GM18873 (cell line): ENCODE measurements at regions not wholly inside any gene's neighbourhood (a gene's known extent, or its start where the extent isn't known, plus 50 kb on each side); places are given as distances from the start of the nearest gene placed in this dataset.
"Not testable (repeated sequence)": the region's sequence is repeated elsewhere in the genome, so short reads cannot be mapped to it uniquely, and the experiment has no call there.

Experiments
- ATAC-seq: cut with Tn5 transposase; IDR thresholded peaks from one replicate; pipeline ENCODE4 v1.9.1; 2021; ENCODE audit warnings: mild to moderate bottlenecking, moderate library complexity, moderate number of reproducible peaks; ENCODE audit not compliant: unreplicated experiment, low FRiP score

DNA sequence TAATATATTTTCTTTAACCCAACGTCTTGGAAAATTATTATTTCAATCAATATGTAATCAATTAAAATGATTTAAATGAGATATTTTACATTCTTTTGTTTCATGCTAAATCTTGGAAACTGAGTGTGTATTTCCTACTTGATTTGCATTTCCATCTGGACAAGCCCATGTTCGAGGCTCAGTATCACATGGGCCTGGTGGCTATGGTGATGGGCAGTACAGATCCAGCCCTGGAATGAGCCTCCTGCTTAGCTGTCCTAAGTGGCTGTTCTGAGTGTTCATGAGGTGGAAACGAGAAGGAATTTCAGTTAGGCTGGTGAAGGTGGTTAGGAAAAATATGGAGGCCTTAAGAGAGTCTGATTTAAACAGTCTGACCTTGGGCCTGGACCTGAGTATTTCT is 73.0 kb upstream of the ATXN1 start:
- ATAC-seq = no peak

DNA sequence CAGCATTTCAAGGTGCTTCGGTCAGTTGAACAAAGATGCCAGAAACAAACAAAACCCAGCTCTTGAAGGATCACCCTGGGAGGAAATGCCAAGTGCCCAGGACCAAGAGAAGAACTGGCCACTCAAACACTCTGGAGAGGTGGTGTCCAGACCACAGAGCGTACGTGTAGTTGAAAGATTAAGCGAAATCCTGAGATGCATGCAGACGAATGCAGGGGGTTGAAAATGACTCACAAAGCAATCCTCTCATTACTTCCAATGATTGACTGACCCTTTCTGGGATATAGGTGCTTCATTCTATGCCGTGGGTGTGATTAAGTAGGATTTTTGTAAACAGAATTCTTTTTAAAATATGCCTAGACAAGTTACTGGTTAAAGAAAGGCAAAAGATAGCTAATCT is 71.5 kb upstream of the ATXN1 start:
- no peak for ATAC-seq

DNA sequence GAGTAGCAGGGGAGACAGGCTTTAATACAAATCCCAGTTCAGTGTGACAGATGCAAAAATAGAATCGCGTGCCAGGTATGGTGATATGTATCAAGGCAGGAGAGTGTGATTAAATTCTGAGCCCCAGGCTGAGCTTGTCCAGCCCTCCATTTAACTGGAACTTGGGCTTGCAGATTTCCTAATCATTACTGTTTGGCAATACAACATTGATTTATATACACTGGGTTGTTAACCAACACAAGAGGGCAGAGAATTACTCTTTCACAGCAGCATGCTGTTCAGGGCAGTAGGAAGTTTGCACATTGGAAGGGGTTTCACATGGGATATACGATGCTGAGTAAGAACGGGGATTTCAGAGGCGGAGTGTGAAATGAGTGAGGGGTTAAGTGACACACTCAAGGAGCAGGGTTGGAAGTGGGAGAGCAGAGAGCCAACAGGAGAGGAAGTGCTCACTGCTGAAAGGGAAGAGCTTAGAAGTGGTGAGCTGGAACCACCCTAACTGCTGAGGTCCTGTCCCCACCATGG is 70.8 kb upstream of the ATXN1 start:
- no peak for ATAC-seq

DNA sequence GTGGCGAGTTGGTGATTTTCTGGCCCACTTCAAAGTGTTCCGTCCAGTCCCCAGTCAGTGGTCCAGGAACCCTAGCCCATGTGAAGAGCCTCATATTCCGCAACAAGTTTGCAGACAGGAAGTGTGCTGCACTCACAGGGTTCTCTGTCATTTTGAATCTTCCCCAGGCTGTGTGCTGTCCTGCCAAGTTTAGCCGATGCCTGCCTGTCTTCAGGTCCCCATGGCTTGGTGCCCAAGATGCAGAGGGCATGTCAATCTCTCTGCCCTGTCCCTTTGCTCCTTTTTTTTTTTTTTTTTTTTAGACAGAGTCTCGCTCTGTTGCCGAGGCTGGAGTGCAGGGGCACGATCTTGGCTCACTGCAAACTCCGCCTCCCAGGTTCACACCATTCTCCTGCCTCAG is 69.9 kb upstream of the ATXN1 start:
- ATAC-seq = no peak

DNA sequence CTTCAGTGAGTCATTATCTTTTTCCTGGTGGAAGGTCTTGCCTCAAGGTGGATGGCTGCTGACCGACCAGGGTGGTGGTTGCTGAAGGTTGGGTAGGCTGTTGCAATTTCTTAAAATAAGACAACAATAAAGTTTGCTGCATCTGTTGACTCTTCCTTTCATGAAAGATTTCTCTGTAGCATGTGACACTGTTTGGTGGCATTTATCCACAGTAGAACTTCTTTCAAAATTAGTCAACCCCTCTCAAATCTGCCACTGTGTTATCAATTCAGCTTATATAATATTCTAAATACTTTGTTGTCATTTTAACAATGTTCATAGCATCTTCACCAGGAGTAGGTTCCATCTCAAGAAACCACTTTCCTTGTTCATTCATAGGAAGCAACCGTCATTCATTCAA is 66.8 kb upstream of the ATXN1 start:
- ATAC-seq = no peak

DNA sequence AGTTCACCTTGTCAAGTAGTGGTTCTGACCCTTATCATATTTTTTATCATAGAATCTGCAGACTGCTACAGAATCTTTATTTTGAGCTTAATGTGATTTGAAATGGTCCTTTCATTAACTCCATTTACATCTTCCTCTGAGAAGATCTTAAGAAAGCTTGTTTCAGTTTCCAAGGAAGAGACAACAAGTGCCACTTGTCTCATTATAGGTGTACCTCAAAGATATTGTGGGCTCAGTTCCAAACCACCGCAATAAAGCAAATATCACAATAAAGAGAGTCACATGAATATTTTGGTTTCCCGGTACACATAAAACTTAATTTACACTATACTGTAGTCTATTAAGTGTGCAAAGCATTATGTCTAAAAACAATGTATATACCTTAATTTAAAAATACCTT is 66.4 kb upstream of the ATXN1 start:
- ATAC-seq = no peak

DNA sequence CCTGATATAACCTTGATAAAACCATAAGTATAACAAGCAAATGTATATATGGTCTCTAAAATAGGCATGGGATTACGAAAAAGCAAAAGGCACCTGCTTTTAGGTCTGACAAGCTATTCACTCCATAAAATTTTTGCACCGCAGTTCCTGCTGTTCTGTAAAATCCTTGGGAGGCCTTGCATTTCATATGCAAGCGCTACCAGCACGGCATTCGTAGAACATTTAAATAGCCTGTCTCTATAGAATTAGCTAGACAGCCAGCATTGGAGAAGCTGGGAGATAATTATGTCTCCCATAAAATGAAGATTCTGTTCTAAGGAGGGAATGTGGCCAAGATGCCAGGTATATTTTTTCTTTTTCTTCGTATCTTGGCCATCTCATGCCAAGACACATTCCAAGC is 64.5 kb upstream of the ATXN1 start:
- no peak for ATAC-seq

DNA sequence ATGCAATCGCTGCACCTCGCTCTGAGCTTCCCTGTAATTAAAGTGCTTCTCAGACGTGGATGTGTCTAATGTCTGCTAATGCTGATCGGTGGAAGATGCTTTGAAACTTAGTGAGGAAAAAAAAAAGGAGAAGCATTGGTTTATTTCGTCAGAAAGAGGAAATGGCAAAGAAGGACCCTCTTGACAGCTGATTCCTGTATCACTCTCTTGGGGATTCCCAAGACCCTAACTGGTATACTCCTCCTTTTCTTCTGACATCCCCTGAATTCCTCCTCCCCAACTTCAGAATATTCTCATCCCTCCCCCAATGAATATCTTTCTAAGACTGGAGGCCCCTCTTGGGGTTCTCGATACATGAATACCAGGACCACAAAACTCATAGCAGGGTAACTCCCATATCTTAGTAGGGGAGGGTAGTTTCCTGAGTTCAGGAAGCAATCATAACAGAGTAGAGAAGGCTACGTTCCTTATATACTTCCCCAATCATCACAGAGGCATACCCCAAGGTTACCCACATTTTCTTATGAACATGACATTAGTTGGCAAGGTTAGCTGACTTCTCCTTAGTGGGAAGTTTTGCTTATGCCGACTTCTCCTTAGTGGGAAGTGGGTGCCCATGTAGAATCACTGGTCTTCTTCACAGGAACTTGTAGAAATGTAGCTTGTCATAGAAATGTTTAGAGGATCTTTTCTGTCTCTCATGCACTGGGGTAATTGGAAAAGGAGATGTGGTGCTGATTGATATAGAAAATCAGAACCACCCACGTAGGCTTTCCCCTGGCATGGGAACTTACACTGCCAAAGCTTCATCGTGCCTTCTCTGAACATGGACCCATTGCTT is 63.8 kb upstream of the ATXN1 start:
- ATAC-seq = no peak

DNA sequence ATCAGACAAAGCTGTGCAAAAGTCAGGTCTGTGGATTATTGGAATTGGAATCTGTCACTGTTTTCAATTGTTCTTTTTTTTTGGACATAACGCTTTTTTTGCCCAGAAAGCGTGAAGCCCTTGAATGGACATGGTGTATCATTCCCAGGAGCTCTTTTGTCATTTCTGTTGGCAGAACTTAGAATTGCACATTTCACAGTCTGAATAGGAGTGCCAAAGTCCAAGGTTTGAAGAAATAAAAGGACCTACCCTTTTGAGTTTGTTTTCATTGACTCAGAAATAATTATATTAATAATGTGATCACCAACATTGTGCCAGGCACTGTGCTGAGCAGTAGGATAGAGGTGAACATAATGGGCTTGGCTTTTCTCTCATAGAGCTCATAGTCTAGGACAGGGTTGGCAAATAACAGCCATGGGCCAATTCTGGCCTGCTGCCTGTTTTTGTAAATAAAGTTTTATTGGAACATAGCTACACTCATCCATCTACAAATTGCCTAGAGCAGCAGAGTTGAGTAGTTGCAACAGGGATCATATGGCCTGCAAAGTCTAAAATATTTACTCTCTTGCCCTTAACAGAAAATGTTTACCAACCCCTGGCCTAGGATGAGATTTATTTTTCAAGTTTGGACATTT is 62.6 kb upstream of the ATXN1 start:
- ATAC-seq = no peak

DNA sequence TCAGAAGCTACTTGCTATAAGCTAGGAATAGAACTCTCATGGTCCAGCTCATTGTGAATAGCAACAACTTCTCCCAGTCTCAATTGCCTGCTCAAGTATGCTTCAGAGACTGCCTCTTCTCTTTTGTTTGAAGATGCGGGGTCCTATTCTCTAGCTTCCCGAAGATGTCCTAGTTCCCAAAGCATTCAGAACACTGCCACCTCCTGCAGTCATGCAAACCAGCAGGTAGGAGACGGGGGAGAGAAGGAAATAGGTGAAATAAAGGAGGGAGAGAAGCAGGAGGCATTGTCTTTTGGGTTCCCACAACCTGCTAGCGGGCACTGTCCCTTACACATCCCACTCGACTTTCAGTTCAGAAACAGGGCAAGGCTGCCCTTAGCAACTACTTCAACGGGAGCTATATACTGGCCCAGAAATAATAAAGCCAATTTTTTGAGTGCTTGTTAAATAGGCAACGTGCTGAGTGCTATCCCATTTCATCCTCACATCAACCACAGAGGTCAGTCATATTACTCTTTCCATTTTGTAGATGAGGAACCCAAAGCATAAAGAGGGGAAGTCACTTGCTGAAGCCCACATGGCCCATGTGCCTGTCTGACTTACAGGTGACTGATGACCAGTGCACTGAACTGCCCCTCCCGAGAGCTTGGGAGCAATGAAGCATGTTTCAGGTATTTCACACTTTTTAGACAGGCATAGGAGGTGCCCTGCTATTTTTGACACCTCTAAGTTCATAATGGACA is 61.9 kb upstream of the ATXN1 start:
- no peak for ATAC-seq

DNA sequence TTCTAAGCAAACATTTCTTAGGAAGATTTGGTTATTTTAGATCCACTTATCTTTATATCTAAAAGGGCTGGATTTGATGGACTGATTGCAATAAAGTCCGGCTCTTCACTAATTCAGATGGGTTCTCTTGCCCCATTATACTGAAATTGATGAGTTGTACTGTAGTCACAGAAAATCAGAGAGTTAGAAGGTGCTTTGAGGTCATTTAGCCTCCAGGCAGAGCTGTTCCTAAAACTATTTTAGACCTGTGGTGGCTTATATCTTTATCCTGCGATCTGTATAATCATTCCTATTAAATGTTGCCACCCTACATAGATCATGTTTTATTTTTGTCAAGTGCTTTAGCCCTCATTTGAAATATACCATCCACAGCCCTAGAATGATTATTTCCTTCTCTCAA is 61.3 kb upstream of the ATXN1 start:
- ATAC-seq = no peak

DNA sequence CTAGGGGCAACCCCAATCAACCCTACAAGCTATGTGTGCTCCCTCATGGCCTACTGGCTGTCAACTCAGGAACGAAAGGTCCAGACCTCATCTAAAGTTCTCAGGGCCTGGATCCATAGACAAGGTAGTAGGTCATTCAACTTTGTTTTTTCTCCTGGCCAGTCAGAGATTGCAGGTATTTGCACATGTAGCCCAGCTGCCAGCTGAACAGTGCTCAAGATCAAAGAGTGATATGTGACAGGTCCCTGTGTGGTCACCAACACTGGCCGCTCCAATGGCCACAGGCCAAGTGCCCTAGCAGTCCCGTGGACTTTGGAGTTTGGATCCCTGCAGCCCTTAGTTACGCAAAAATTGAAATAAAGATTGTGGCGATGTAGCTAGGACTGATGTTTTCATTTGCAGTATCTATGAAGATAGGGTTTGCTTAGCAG is 60.6 kb upstream of the ATXN1 start:
- ATAC-seq = no peak

DNA sequence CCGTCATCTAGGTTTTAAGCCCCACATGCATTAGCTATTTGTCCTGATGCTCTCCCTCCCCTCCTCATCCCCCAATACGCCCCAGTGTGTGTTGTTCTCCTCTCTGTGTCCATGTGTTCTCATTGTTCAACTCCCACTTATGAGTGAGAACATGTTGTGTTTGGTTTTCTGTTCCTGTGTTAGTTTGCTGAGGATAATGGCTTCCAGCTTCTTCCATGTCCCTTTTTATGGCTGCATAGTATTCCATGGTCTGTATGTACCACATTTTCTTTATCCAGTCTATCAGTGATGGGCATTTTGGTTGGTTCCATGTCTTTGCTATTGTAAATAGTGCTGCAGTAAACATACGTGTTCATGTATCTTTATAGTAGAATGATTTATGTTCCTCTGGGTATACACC is 59.0 kb upstream of the ATXN1 start:
- ATAC-seq = not testable (repeated sequence)

DNA sequence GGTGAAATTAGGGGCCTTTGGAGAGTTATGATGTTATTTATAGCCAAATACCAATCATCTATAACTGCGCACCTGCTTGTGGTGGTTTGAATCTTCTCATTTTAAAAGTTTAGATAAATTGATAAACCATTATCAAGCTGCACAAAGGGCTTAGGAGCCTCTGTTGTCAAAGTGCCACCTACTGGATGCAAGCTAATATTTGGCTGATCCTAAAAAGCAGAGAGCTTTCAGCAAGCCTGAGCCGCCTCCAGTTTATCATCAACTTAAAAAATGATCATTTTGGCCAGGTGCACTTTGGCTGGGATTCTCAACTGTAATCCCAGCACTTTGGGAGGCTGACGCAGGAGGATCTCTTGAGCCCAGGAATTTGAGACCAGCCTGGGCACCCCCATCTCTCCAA is 58.5 kb upstream of the ATXN1 start:
- ATAC-seq = no peak

DNA sequence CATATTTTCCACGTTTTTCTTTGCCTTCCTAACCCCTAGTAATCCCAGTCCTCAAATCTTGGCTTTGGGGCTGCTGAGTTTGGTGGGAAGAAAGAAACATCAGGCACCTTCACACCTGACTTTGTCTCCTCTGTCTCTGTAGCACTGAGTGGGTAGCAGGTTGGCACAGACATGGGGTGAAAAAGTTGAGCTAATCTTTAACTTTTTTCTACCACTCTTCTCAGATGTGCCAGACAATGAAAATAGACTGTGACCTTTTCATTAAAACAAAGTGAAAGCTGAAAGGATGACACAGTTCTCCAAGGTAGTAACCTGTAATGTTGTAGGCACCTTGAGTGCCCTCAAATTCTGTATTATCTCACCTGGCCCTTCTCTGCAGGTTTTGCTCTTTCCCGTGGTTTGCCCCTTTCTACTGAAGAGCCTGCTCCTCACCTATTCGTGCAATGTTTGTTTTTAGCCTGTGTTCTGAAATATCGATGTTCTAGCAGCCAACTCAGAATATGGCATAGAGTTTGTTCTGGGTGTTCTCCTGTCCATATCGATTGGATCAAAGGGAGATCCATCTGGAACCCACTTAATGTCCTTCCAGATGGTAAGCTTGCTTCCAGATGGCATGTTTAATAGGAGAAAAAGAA is 57.8 kb upstream of the ATXN1 start:
- ATAC-seq = no peak

DNA sequence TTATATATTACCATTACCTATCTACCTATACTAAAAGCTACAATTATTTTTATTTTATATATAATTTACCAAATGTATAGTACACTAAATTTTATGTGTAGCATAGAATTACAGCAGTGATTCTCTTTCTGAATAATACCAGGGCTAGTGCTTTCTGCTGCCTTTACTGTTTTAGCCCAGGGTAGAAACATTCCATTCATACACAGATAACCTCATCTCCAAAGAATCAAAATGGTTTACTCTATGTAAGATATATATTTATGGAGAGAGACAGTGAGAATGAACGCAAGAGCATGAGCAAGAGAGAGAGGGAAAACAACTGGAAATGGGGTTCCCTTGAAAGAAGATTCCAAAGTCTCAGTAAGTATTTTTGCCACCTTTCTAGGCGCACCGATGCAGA is 56.3 kb upstream of the ATXN1 start:
- no peak for ATAC-seq

DNA sequence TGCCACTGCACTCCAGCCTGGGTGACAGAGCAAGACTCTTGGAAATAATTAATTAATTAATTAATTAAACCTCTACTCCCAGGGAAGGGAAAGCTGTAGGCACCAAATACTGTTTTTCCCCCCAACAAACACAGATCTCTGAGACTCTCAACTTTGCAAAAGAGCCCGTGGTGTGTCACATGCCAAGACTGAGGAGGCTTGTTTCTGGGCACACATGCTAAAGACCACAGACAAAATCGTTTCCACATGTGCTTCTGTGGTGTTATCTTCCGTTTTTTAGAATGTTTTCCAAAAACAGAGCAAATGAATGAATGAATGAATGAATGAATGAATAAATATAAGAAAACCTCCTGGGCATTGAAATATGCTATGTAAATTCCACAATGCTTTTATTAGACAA is 55.6 kb upstream of the ATXN1 start:
- no peak for ATAC-seq

DNA sequence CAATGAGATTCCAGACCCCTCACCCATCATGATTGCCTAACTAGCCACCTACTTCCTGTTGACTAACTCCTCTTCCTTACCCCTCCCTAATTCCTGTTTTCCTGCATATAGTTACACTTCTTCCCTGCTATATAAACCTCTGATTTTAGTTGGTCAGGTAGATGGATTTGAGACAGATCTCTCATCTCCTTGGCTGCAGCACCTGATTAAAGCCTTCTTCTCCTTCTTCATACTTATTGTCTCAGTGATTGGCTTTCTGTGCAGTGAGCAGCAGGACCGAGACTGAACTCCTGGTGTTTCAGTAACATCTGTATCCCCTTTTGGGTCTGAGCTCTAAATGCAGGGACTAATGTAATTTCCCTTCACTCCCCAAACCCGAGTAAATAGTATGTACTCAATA is 51.7 kb upstream of the ATXN1 start:
- ATAC-seq = no peak

DNA sequence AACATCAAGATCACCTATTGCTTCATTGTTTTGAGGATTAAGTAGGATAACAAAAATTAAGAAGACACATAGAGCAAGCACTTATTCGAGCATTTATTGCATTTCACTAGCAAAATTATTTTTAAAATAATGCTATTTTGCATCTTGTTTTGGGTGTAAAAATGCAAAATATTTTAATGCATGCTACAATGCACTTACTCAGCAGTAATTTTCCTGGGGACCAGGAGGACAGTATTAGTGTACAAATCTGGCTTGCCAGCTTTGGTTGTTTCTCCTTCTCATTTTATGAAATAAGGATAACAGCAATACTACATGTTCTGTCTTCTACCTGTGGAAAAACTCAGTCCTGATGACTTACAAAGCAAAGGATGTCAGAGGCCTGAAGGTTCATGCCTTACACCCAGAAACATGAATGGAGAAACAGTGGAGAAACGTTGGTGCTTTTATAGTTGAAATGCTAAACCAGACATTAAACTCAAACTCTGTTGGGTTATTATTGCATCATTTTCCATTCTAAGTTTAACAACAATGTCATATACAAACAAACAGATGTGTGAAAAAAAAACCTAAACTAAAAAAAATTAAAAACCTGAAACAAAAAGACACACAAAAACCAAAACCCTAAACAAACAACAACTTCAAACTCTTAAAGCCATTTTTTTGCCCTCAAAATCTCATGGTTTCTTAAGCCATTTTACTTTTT is 50.2 kb upstream of the ATXN1 start:
- ATAC-seq = no peak
